Femur (tissue), 1 donor: ENCODE measurements at regions not wholly inside any gene's neighbourhood (a gene's known extent, or its start where the extent isn't known, plus 50 kb on each side); places are given as distances from the start of the nearest gene placed in this dataset.
"Not testable (repeated sequence)": the region's sequence is repeated elsewhere in the genome, so short reads cannot be mapped to it uniquely, and the experiment has no call there.

Experiments
- DNase-seq: peaks from one replicate; pipeline ENCODE4 v3.0.0-alpha.2; 2017

GRCh38 chr1:25131794-25132193, 100.5 kb downstream of the SYF2 start:
- DNase-seq = no peak

GRCh38 chr1:25130895-25131294, 101.4 kb downstream of the SYF2 start:
- DNase-seq = no peak

- no peak for DNase-seq
Observed at GRCh38 chr1:25129380-25129779, 102.9 kb downstream of the SYF2 start.

- DNase-seq = no peak
Observed at GRCh38 chr1:25128121-25128621, 104.1 kb downstream of the SYF2 start.

- DNase-seq = no peak
Observed at GRCh38 chr1:25126562-25126961, 105.7 kb downstream of the SYF2 start.

GRCh38 chr1:25123551-25123950, 108.8 kb downstream of the SYF2 start:
- DNase-seq = no peak

- DNase-seq = no peak
Observed at GRCh38 chr1:25122747-25123146, 109.6 kb downstream of the SYF2 start.

- no peak for DNase-seq
Observed at GRCh38 chr1:25120281-25120680, 112.0 kb downstream of the SYF2 start.

GRCh38 chr1:25118546-25118945, 113.8 kb downstream of the SYF2 start:
- no peak for DNase-seq

- no peak for DNase-seq
Observed at GRCh38 chr1:25117233-25117823, 115.0 kb downstream of the SYF2 start.

GRCh38 chr1:25116832-25117231, 115.5 kb downstream of the SYF2 start:
- no peak for DNase-seq

GRCh38 chr1:25116117-25116516, 116.2 kb downstream of the SYF2 start:
- DNase-seq = not testable (repeated sequence)

- DNase-seq = no peak
Observed at GRCh38 chr1:25113731-25114130, 118.6 kb downstream of the SYF2 start.

GRCh38 chr1:25113086-25113485, 119.2 kb downstream of the SYF2 start:
- DNase-seq = no peak

- no peak for DNase-seq
Observed at GRCh38 chr1:25112400-25112799, 119.9 kb downstream of the SYF2 start.

- no peak for DNase-seq
Observed at GRCh38 chr1:25111706-25112105, 120.6 kb downstream of the SYF2 start.

GRCh38 chr1:25110485-25110884, 121.8 kb downstream of the SYF2 start:
- DNase-seq = no peak

- DNase-seq = no peak
Observed at GRCh38 chr1:25110036-25110435, 122.3 kb downstream of the SYF2 start.

GRCh38 chr1:25109531-25109951, 122.8 kb downstream of the SYF2 start:
- DNase-seq = no peak

GRCh38 chr1:25107643-25108010, 124.7 kb downstream of the SYF2 start:
- no peak for DNase-seq

GRCh38 chr1:25106976-25107642, 125.2 kb downstream of the SYF2 start:
- no peak for DNase-seq

- DNase-seq = no peak
Observed at GRCh38 chr1:25106352-25106751, 126.0 kb downstream of the SYF2 start.

- DNase-seq = no peak
Observed at GRCh38 chr1:25105836-25106235, 126.5 kb downstream of the SYF2 start.

GRCh38 chr1:25104932-25105561, 127.3 kb downstream of the SYF2 start:
- no peak for DNase-seq
